NB4 (cell line): ENCODE measurements at regions not wholly inside any gene's neighbourhood (a gene's known extent, or its start where the extent isn't known, plus 50 kb on each side); places are given as distances from the start of the nearest gene placed in this dataset.

Experiments used
- DNase-seq: peaks from one replicate; pipeline ENCODE4 v3.0.0; 2010; ENCODE audit warnings: low read depth
- H3K4me3 ChIP-seq: one replicate; pipeline ENCODE4 v1.5.1; 2011; ENCODE audit warnings: mild to moderate bottlenecking, low read depth, low read length, moderate library complexity
- MYC ChIP-seq: IDR thresholded peaks from 2 replicates; pipeline ENCODE4 v1.6.1; 2011; ENCODE audit warnings: low read depth, low read length
- POLR2A ChIP-seq: IDR thresholded peaks from 2 replicates; pipeline ENCODE4 v1.6.1; 2011; ENCODE audit warnings: mild to moderate bottlenecking; ENCODE audit not compliant: insufficient read length; ENCODE audit errors: extremely low read depth
- TF ChIP-seq, protein P1 (sequence below): IDR thresholded peaks from one replicate; pipeline ENCODE4 v1.5.1; 2012; ENCODE audit warnings: low read depth, low read length
- TF ChIP-seq, protein P2 (sequence below): IDR thresholded peaks from 2 replicates; pipeline ENCODE4 v1.6.1; 2011; ENCODE audit warnings: low read depth, low read length

DNA sequence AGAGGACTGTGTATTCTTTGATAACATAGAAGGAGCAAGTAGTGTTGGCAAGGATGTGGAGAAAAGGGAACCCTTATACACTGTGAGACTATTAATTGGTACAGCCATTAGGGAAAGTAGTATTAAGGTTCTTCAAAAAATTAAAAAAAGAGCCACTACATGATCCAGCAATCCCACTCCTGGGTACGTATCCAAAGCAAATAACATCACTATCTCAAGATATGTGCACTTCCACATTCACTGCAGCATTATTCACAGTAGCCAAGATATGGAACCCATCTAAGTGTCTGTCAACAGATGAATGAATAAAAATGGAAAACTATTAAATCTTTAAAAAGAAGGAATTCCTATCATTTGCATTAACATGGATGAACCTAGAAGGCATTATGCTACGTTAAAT is 693.2 kb upstream of the RIOK2 start:
- no peak overlapping the region for H3K4me3 ChIP-seq
- TF ChIP-seq, protein P1, sequence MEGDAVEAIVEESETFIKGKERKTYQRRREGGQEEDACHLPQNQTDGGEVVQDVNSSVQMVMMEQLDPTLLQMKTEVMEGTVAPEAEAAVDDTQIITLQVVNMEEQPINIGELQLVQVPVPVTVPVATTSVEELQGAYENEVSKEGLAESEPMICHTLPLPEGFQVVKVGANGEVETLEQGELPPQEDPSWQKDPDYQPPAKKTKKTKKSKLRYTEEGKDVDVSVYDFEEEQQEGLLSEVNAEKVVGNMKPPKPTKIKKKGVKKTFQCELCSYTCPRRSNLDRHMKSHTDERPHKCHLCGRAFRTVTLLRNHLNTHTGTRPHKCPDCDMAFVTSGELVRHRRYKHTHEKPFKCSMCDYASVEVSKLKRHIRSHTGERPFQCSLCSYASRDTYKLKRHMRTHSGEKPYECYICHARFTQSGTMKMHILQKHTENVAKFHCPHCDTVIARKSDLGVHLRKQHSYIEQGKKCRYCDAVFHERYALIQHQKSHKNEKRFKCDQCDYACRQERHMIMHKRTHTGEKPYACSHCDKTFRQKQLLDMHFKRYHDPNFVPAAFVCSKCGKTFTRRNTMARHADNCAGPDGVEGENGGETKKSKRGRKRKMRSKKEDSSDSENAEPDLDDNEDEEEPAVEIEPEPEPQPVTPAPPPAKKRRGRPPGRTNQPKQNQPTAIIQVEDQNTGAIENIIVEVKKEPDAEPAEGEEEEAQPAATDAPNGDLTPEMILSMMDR, result no peak
- TF ChIP-seq MYC, result no peak
- TF ChIP-seq, protein P2, sequence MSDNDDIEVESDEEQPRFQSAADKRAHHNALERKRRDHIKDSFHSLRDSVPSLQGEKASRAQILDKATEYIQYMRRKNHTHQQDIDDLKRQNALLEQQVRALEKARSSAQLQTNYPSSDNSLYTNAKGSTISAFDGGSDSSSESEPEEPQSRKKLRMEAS, result no peak
- no peak for TF ChIP-seq POLR2A
- no peak for DNase-seq

DNA sequence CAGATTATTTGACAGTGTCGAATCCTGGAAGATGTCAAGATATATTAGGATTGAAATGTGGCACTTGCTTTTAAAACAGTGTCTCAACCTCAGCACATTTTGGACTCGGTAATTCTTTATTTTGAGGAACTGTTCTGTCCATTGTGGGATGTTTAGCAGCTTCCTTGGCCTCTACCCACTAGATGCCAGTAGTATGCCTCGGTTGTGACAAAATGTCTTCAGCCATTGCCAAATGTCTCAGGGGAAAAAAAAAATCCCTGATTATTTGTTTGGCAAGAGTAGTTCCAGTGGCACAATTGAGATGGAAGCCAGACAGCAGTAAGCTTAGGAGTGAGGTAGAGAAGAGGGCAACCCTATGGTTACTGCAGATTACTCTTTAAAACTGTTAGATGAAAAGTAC is 694.5 kb upstream of the RIOK2 start:
- TF ChIP-seq POLR2A, result no peak
- TF ChIP-seq MYC, result no peak
- TF ChIP-seq, protein P1, result no peak
- TF ChIP-seq, protein P2, result no peak
- DNase-seq, result no peak
- no peak overlapping the region for H3K4me3 ChIP-seq

DNA sequence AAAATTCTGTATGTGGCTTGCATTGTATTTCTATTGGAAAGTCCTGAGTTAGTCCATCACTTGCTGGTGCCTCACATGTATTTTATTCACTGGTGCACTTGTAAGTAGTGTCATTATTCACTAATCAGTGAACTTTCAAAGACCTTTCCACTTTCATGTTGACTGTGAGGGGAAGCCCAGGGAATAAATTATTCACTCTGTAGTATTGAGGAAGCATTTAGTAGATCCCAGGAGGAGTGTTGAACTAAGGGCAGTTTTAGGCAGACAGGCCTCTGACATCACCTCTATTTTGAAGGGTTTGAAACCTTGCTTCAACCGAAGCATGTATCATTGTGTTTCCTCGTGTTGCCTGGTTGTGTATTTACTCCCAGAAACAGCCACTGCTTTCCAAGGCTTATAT is 705.4 kb upstream of the RIOK2 start:
- DNase-seq, result no peak
- TF ChIP-seq POLR2A (no peak), MYC (no peak)
- TF ChIP-seq, protein P1, result no peak
- TF ChIP-seq, protein P2, result no peak
- no peak overlapping the region for H3K4me3 ChIP-seq

DNA sequence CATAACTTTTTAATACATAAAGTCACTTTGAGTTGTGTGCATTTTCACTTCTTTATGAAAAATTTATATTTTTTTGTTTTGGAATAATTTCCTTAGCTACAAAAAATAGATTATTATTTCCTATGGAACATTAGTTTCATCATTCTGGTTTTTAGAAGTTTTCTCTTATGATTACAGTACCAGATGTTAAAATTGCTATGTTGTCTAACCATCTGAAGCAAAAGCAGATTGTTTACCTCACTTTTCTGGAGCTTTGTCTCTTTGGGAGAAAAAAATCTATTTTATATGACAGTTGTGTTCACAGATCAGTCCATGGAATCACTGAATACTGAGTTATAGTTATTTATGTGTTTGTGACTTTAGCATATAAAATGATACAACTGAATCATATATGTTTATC is 708.9 kb upstream of the RIOK2 start:
- TF ChIP-seq, protein P1, result no peak
- TF ChIP-seq, protein P2, result no peak
- TF ChIP-seq MYC, result no peak
- no peak overlapping the region for H3K4me3 ChIP-seq
- DNase-seq, result no peak

DNA sequence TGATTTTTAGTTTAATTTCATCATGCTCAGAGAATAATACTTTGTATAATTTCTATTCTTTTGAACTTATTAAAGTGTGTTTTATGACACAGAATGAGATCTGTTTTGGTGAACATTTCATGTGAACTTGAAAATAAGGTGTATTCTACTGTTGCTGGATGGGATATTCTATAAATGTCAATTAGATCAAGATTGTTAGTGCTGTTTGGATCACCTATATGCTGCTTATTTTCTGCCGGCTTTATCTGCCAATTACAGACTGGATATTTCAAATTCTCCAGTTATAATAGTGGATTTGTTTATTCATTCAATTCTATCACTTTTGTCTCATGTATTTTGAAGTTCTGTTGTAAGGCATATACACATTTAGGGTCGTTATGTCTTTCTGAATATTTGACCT is 720.7 kb upstream of the RIOK2 start:
- DNase-seq, result no peak
- no peak for TF ChIP-seq MYC
- TF ChIP-seq, protein P1, result no peak
- TF ChIP-seq, protein P2, result no peak
- TF ChIP-seq POLR2A, result no peak
- H3K4me3 ChIP-seq, result no peak overlapping the region

DNA sequence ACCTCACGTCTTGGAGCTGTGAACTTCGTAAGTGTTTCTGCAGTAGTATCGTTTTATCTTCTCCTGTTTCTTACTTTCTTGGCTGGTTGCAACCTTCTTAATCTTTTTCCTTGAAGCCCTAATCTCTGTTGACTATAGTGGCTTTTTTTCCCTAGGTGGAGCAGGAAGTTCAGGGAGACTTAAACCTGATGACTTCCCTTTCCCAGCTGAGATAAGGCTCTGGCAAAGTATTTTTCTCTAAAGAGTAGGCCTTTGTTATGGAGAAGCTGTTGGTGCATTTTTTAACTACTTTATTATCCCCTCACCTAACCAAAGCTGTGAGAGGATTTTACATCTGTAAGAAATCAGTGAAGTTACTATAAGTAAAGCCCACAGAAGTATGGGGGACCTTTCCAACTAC is 723.1 kb upstream of the RIOK2 start:
- no peak for DNase-seq
- TF ChIP-seq POLR2A, result no peak
- TF ChIP-seq, protein P1, result no peak
- no peak for TF ChIP-seq MYC
- TF ChIP-seq, protein P2, result no peak
- no peak overlapping the region for H3K4me3 ChIP-seq
